Neural progenitor cell (in vitro differentiated cells): ENCODE measurements at regions not wholly inside any gene's neighbourhood (a gene's known extent, or its start where the extent isn't known, plus 50 kb on each side); places are given as distances from the start of the nearest gene placed in this dataset.

Source experiments
- EZH2 ChIP-seq: fragments of 200-600 bp; sonication (generic); IDR thresholded peaks from 2 replicates; pipeline ENCODE4 v1.6.1; 2017; ENCODE audit warnings: antibody characterized with exemption, mild to moderate bottlenecking, moderate library complexity
- EZH2phosphoT487 ChIP-seq: fragments of 200-600 bp; sonication (generic); IDR thresholded peaks from 2 replicates; pipeline ENCODE4 v1.6.1; 2017; ENCODE audit warnings: antibody characterized with exemption
- TF ChIP-seq, protein P1 (sequence below): fragments of 200-600 bp; sonication (generic); IDR thresholded peaks from 2 replicates; pipeline ENCODE4 v1.5.1; 2017; ENCODE audit warnings: antibody characterized with exemption, mild to moderate bottlenecking

DNA sequence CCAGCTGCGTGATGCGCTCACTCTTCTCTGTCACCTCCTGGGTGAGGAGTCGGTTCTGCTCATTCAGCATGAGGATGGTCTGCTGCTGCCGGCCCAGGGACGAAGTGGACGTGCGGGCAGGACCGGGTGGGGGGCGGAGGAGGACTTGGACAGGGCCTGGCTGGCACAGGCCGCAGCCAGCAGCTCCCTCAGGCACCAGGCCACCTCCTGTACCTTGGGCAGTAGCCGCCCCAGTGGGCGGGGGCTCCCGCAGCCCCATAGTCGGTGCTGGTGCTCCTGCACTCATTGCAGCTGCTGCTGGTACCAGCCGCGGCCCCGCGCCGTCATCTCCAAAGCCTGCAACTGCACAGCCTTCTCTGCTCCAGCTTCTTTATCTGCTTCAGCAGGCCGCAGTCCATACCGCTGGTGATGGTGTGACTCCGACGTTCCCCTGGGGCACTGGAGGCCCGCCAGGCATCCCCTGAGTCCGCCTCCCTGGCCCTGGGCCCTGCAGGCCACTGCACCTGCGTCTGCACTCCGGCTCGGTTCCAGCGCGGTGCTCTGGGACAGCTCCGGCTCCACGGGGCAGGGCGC lies 884.9 kb upstream of the ZNF722 start:
- TF ChIP-seq, protein P1, sequence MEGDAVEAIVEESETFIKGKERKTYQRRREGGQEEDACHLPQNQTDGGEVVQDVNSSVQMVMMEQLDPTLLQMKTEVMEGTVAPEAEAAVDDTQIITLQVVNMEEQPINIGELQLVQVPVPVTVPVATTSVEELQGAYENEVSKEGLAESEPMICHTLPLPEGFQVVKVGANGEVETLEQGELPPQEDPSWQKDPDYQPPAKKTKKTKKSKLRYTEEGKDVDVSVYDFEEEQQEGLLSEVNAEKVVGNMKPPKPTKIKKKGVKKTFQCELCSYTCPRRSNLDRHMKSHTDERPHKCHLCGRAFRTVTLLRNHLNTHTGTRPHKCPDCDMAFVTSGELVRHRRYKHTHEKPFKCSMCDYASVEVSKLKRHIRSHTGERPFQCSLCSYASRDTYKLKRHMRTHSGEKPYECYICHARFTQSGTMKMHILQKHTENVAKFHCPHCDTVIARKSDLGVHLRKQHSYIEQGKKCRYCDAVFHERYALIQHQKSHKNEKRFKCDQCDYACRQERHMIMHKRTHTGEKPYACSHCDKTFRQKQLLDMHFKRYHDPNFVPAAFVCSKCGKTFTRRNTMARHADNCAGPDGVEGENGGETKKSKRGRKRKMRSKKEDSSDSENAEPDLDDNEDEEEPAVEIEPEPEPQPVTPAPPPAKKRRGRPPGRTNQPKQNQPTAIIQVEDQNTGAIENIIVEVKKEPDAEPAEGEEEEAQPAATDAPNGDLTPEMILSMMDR, result no peak
- TF ChIP-seq EZH2phosphoT487, result no peak
- no peak for TF ChIP-seq EZH2
